K562 (cell line): ENCODE measurements at regions not wholly inside any gene's neighbourhood (a gene's known extent, or its start where the extent isn't known, plus 50 kb on each side); places are given as distances from the start of the nearest gene placed in this dataset.

Experiments used
- ATF3 ChIP-seq, 2 experiments: fragments of 450-650 bp in 1 of 2; sonication (generic) in 1 of 2; formaldehyde crosslinking in 1 of 2; IDR thresholded peaks in 1 of 2; conservative IDR thresholded peaks in 1 of 2; 2 replicates each; pipeline versions ENCODE4 v1.6.1 to v1.8.1; 2016 to 2023; ENCODE audit warnings: mild to moderate bottlenecking in 2 of 2, moderate library complexity in 2 of 2, inconsistent platforms in 1 of 2, missing genetic modification reagents in 1 of 2
- CBX8 ChIP-seq: fragments of 200-600 bp; sonication (generic); IDR thresholded peaks from 2 replicates; pipeline ENCODE4 v1.6.1; 2012; ENCODE audit warnings: borderline replicate concordance, mixed run types, low read depth, mild to moderate bottlenecking, moderate library complexity, mixed read lengths, low read length, control low read depth, inconsistent platforms; ENCODE audit not compliant: poor library complexity, severe bottlenecking; ENCODE audit errors: extremely low read depth
- CHD7 ChIP-seq: fragments of 200-600 bp; sonication (generic); IDR thresholded peaks from one replicate; pipeline ENCODE4 v1.6.1; 2012; ENCODE audit warnings: mild to moderate bottlenecking, low read depth, low read length, inconsistent platforms
- CTCF ChIP-seq, 3 experiments: IDR thresholded peaks in 2 of 3; conservative IDR thresholded peaks in 1 of 3; 2 replicates each; pipeline ENCODE4 v1.5.1; 2011 to 2012; ENCODE audit warnings: low read length in 3 of 3, mild to moderate bottlenecking in 3 of 3, control low read depth in 2 of 3, improper control_type of control experiment in 1 of 3, inconsistent platforms in 1 of 3, low read depth in 1 of 3, mixed read lengths in 1 of 3, moderate library complexity in 1 of 3; ENCODE audit not compliant: insufficient read depth in 2 of 3
- ETV6 ChIP-seq, 3 experiments: fragments of 150-350 bp in 1 of 3; sonication (generic) in 1 of 3; formaldehyde crosslinking in 1 of 3; IDR thresholded peaks; 2 replicates each; pipeline versions ENCODE4 v1.6.1 to v1.8.0; 2014 to 2022; ENCODE audit warnings: borderline replicate concordance in 2 of 3, low read depth in 2 of 3, antibody characterized with exemption in 1 of 3, low read length in 1 of 3, mild to moderate bottlenecking in 1 of 3, missing genetic modification reagents in 1 of 3
- HNRNPUL1 ChIP-seq: fragments of 200-400 bp; formaldehyde crosslinking; IDR thresholded peaks from 2 replicates; pipeline ENCODE4 v1.6.1; 2017; ENCODE audit warnings: low read length
- POLR2A ChIP-seq: fragments of 450-650 bp; conservative IDR thresholded peaks from 2 replicates; pipeline ENCODE4 v1.6.1; 2016
- RBM39 ChIP-seq: fragments of 200-400 bp; formaldehyde crosslinking; optimal IDR thresholded peaks from 2 replicates; pipeline ENCODE3; 2018; ENCODE audit warnings: low read depth, low read length
- TOE1 ChIP-seq, 2 experiments: fragments of 450-650 bp in 1 of 2; sonication (generic) in 1 of 2; formaldehyde crosslinking in 1 of 2; IDR thresholded peaks; 2 replicates each; pipeline versions ENCODE4 v1.7.1 to v1.8.0; 2016 to 2022; ENCODE audit warnings: borderline replicate concordance in 2 of 2, mild to moderate bottlenecking in 2 of 2, antibody characterized with exemption in 1 of 2, inconsistent platforms in 1 of 2, low read depth in 1 of 2, missing genetic modification reagents in 1 of 2, moderate library complexity in 1 of 2
- ZNF121 ChIP-seq: sonication (generic); formaldehyde crosslinking; conservative IDR thresholded peaks from 2 replicates; pipeline ENCODE4 v1.8.0; 2022; ENCODE audit warnings: missing genetic modification reagents
- ZNF280B ChIP-seq: fragments of 250-450 bp; sonication (Bioruptor Pico); IDR thresholded peaks from 2 replicates; pipeline ENCODE4 v1.5.1; 2021; ENCODE audit warnings: mild to moderate bottlenecking

GRCh38 chrX:56462389-56462788, 101.0 kb upstream of the UBQLN2 start:
- TF ChIP-seq POLR2A (no peak), TOE1 (IDR thresholded peaks at IDR 0.05; ENCODE audit: borderline replicate concordance) (no peak), TOE1 (CRISPR knock-in tag; IDR thresholded peaks at IDR 0.05; ENCODE audit: borderline replicate concordance, low read depth) (no peak), ZNF121 (CRISPR knock-in tag) (no peak), CBX8 (no peak), HNRNPUL1 (no peak), ZNF280B (CRISPR knock-in tag) (no peak), CHD7 (no peak), RBM39 (no peak), ETV6 (IDR thresholded peaks at IDR 0.05; ENCODE audit: borderline replicate concordance in 1 of 2, low read depth in 2 of 2, low read length in 1 of 2) (no peak), ETV6 (CRISPR knock-in tag; IDR thresholded peaks at IDR 0.05; ENCODE audit: borderline replicate concordance) (no peak), ATF3 (IDR thresholded peaks at IDR 0.05) (no peak), ATF3 (CRISPR knock-in tag; conservative IDR thresholded peaks at IDR 0.05) (no peak), CTCF (IDR thresholded peaks at IDR 0.05 in 2 of 3, conservative IDR thresholded peaks at IDR 0.05 in 1 of 3; ENCODE audit: insufficient read depth in 2 of 3, low read depth in 1 of 3, low read length in 3 of 3) (no peak; a peak in 1 of 6 replicates)
